IPS-NIHi7 (cell line): ENCODE measurements at regions not wholly inside any gene's neighbourhood (a gene's known extent, or its start where the extent isn't known, plus 50 kb on each side); places are given as distances from the start of the nearest gene placed in this dataset.
"Not testable (repeated sequence)": the region's sequence is repeated elsewhere in the genome, so short reads cannot be mapped to it uniquely, and the experiment has no call there.

Experiments used
- DNase-seq: peaks from one replicate; pipeline ENCODE4 v3.0.0; 2012; ENCODE audit warnings: mixed read lengths; ENCODE audit errors: extremely low spot score

GRCh38 chr10:31686599-31686998 is 242.0 kb downstream of the ARHGAP12 start:
- no peak for DNase-seq

DNA sequence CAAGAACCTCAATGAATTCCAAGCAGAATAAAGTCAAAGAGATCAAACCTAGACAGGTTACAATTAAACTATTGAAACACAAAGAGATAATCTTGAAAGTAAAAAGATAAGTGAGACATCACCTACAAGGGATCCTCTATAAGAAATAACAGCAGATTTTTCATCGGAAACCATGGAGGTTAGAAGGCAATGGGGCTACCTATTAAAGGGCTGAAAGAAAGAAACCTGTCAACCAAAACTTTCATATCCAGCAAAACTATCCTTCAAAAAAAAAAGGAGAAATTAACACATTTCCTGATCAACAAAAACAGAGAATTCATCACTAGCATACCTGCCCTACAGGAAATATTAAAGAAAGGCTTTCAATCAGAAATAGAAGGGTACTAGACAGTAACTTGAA is 244.9 kb downstream of the ARHGAP12 start:
- DNase-seq = no peak

GRCh38 chr10:31679936-31680335 is 248.7 kb downstream of the ARHGAP12 start:
- no peak for DNase-seq

DNA sequence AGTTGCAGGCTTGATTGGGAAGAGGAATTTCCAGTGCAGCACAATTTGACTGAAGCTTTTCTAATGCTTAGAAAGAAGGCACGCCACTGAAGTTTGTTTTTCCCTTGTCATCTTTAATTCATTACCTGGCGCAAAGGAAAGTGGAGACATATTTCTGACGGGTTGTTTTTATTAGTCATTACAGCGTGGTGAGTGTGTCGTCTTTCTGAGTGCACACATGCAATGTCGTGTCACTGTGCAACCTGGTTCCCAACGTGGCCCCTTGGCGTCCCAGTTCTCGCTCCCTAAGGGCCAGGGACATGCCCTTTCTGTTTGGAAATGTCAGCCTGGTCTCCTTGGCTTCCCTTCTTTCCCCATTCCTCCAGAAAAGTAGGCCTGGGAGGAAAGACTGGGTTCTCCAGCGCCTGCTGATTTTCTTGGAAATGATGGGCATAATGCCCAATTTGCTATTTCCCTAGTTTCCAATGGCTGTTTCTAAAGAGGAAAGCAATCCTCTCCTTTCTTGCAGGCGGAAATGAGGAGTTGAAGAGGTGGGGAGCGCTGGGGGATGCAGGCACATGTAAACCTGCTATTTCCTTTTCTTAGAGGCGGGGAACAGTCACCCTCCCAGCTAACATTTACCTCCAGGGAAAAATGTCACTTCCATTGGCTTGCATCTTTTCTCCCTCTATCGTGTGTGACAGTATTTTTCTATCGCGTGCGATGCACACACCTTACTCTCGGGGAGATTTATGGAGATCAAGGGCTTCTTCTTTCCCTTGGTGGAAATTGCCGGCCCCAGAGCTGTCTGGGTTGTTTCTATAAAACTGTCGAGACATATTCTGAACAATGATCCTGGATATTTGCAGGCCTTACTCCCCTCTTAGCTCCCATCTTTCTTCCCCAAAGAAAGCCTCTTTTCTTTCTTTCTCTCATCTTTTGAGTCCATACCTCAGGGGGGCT is 249.8 kb downstream of the ARHGAP12 start:
- no peak for DNase-seq

DNA sequence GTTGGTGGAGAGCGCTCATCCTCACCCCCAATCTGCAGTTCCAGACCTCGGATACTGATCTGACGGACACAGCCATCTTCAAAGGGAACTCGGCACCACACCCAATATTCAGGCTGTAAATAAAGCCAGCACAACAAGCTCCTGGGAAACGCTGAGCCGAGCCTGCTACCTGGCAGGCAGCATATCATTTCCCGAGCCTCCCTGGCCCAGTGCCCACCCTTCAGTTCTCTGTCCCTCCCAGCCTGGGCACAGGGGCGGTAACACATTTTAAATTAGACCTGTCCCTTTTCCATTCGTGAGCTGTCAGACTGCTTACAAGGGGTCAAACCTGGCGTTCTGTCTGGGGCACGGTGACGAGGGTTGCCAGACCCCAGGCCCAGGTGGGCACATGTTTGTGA is 250.5 kb downstream of the ARHGAP12 start:
- DNase-seq = no peak

DNA sequence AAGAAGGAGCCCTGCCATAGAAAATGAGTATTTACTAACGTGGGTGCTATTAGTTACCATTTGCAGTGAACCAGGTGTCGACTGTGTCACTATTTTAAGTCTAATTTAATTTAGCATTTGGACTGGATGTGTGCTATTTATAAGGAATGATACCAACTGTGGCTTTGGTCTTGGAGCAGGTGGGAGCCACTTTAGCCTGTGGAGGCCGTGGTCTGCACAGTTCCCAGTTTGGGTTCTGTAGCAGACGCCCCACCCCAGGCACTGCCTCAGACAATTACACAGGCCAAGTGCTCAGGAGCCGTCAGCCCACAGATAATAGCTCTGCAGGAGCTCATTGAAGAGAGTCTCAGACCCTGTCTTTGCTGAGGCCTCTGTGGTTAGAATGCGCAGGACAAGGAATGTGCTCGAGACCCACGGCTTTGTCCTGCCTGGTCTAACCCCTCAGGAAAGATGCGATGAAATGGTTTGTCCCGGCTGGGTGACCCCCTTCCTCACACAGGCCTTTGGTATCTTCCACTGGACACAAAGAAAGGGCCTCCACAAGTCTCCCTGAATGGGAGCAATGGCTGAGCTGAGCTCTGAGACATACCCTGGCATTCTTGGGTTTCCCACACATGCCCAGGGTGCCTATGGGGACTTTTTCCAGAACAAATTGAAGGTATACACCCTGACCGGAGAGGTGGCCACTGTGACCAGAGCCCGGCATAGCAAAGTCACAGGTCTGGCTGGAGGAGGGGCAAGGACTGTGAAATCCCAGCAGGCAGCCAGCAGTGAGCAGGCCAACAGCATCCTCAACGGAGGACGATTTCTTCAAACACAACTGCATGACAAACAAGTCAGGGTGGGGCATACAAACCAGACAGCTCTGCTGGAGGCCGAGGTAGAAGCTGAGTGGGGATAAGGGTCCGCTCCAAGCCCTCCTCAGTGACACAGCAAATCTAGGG is 251.2 kb downstream of the ARHGAP12 start:
- DNase-seq = peak; percentile 62

DNA sequence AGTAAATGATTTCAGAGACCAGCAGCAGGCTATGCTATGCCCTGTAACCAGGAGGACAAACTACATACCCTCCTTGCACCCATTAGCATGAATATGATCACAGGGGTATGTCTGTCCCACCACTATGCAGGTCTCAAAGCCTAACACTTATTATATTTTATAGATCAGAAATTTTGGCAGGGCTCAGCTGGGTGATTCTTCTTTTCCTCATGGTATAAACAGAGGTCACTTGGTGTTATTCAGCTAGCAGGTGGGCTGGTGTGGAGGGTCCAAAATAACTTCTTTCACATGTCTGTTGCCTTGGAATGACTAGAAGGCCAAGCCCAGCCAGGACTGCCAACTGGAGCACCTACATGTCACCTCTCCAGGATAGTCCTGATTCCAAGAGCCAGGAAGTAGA is 252.9 kb downstream of the ARHGAP12 start:
- DNase-seq = no peak

DNA sequence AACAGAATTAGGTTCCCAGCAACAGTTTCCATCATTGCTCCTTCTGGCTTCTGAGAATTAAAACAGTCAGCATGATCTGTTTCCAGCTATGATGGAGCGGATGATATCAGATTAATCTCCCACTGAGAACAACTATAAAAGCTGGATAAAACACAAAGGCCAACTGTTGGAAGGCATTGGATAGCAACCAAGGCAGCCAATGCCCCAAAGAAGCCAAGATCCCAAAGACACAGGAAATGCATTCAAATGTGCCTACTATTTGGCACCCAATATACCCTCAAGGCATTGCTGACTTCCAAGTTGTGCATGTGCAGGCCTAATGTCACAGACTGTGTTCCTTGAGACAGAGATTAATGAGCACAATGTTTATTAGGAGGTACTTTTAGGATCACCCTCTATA is 259.3 kb downstream of the ARHGAP12 start:
- no peak for DNase-seq

- no peak for DNase-seq
Measured at GRCh38 chr10:31668326-31668725, 260.3 kb downstream of the ARHGAP12 start.

DNA sequence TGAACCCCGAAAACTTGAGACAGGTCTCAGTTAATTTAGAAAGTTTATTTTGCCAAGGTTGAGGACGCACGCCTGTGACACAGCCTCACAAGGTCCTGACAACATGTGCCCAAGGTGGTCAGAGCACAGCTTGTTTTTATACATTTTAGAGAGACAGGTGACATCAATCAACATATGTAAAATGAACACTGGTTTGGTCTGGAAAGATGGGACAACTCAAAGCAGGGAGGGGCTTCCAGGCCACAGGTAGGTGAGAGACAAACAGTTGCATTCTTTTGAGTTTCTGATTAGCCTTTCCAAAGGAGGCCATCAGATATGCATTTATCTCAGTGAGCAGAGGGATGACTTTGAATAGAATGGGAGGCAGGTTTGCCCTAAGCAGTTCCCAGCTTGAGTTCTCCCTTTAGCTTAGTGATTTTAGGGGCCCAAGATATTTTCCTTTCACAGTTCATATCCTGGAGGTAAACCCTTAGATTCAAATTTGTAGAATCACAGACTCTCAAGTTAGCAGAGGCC is 262.8 kb downstream of the ARHGAP12 start:
- not testable (repeated sequence) for DNase-seq

GRCh38 chr10:31664803-31665202 is 263.8 kb downstream of the ARHGAP12 start:
- DNase-seq = no peak

- not testable (repeated sequence) for DNase-seq
Measured at GRCh38 chr10:31664071-31664470, 264.6 kb downstream of the ARHGAP12 start.

DNA sequence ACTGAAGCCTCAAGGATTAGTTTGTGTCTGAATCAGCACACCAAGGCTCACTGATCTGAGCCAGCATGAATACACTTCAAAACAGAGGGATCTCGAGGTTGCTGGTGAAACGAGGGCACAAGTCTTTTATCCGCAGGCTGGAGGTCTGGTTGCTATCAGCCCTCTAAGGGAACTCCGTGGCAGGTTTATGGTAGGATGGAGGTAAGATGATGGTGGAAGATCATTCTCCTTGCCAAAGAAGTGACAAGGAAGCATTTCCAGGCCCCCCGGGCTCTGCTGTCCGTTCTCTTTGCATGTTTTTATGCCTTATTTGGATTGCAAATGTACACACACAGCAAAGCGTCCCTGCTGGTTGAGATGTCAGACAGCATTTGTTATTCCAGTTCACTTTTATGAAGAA is 268.3 kb downstream of the ARHGAP12 start:
- no peak for DNase-seq

- no peak for DNase-seq
Measured at GRCh38 chr10:31659665-31660064, 269.0 kb downstream of the ARHGAP12 start.

DNA sequence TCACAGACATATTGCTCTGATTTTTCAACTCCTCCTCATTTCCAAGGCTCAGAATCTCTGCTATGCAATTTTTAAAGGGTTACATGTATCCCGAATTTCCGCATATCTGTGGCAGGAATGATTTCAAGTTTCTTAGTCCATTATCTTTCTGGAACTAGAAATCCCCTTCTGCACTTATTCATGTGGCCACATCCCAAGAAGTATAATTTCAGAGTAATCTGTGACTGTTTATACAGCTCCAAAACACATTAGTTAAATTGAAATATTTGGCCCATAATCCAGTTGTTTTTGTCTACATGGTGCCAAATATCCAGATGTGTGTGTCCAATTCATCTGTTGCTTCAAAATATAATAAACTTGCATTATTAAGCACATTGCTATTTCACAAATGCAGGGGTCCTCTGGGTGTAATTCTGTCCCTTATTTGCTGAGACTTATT is 271.2 kb downstream of the ARHGAP12 start:
- DNase-seq = no peak

- DNase-seq = no peak
Measured at GRCh38 chr10:31656851-31657433, 271.7 kb downstream of the ARHGAP12 start.

GRCh38 chr10:31652038-31652437 is 276.6 kb downstream of the ARHGAP12 start:
- DNase-seq = no peak

DNA sequence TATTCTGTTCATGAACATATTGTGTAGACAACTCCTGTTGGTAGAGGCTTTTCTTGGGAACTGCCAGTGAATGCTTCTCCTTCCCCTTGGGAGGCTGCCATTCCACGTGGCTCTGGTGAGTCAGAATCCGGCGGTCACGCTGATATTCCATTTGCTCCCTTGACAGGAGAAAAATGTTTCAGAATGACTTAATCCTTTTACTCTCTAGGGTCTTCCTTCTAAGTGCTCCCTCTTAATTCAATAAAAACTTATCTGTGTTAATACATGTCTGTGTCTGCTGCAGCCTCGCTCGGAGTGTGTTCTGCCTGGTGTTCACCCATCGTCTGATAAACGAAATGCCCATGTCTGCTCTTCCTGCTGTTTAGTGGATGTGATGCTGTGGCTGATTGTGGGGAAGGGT is 278.6 kb downstream of the ARHGAP12 start:
- no peak for DNase-seq

DNA sequence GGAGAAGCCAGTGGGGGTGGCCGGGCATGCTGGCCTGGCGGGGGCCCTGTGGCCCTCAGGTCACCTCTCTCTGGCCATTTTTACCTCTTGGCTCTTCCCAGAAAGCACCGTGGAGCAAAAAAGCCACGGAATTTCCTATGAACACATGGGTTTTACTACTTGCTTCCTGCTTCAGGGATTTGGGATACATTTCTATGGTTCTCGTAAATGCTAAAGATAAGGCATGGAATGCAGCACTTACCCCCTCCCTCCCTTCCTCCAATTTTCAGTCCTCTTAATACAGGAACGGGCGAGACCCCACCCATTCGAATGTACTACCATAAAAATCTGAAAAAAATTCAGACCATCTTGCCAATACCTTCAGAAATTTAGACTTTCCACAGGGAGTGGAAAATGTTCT is 279.7 kb downstream of the ARHGAP12 start:
- DNase-seq = no peak

GRCh38 chr10:31647861-31648260 is 280.8 kb downstream of the ARHGAP12 start:
- no peak for DNase-seq

DNA sequence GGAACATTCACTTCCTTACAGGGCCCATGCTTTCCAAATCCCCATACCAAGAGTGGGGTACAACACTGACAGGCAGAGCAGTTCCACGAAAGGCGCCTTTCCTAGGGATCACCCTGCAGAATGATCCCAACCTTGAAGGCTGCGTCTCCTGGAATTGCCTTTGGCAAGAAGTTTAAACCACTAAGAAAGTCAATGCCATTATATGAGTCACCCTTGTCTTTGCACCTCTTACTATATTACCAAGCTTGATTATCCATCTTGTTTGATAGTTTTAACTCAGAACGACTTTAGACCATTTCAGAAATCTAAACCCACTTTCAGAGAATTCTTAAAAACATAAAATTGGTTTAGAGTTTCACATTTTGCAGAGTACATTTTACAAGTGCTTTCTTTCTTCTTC is 282.1 kb downstream of the ARHGAP12 start:
- no peak for DNase-seq

DNA sequence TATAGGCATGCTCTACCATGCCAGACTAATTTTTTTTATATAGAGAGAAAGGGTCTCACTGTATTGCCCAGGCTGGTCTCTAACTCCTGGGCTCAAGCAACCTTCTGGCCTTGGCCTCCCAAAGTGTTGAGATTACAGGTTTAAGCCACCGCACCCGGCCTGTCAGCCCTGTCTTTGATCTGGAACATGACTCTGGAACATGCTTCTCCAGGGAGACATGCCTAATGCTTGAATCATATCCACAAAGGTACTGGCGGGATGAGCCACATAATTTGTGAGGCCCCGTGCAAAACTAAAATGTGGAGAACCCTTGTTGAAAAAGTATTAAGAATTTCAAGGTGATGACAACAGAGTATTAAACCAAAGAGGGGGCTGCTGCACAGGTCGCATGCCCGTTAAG is 282.8 kb downstream of the ARHGAP12 start:
- no peak for DNase-seq
